CD14-positive monocyte (primary cell): ENCODE measurements at regions not wholly inside any gene's neighbourhood (a gene's known extent, or its start where the extent isn't known, plus 50 kb on each side); places are given as distances from the start of the nearest gene placed in this dataset.

Source experiments
- DNase-seq, 3 donors: peaks; one replicate each; pipeline ENCODE4 v3.0.0-alpha.2; 2011 to 2022
- H2AFZ ChIP-seq: 2 replicates; pipeline ENCODE4 v1.6.0; 2012; ENCODE audit warnings: mild to moderate bottlenecking, low read depth, low read length, inconsistent platforms; ENCODE audit not compliant: insufficient read depth, poor library complexity, severe bottlenecking
- H3K27ac ChIP-seq, 2 donors: 1 replicate in 1 of 2; 2 replicates in 1 of 2; pipeline ENCODE4 v1.5.1; 2012 to 2013; ENCODE audit warnings: low read length in 2 of 2, control low read depth in 1 of 2, inconsistent platforms in 1 of 2, low read depth in 1 of 2, mild to moderate bottlenecking in 1 of 2
- H3K27me3 ChIP-seq, 2 donors: one replicate each; pipeline versions ENCODE4 v1.6.0 to v1.6.1; 2011 to 2013; ENCODE audit warnings: low read length in 2 of 2; ENCODE audit not compliant: control insufficient read depth in 2 of 2, insufficient read depth in 2 of 2
- H3K36me3 ChIP-seq, 2 donors: replicated peaks in 1 of 2; 1 replicate in 1 of 2; 2 replicates in 1 of 2; pipeline versions ENCODE4 v1.5.1 to v1.6.1; 2012 to 2013; ENCODE audit warnings: low read length in 2 of 2, control low read depth in 1 of 2, inconsistent platforms in 1 of 2, mild to moderate bottlenecking in 1 of 2; ENCODE audit not compliant: insufficient read depth in 2 of 2, control insufficient read depth in 1 of 2
- H3K4me1 ChIP-seq, 2 donors: 1 replicate in 1 of 2; 2 replicates in 1 of 2; pipeline versions ENCODE4 v1.5.1 to v1.6.1; 2012 to 2013; ENCODE audit warnings: low read length in 2 of 2, control low read depth in 1 of 2, inconsistent platforms in 1 of 2, mild to moderate bottlenecking in 1 of 2, moderate library complexity in 1 of 2; ENCODE audit not compliant: insufficient read depth in 2 of 2, control insufficient read depth in 1 of 2
- H3K4me2 ChIP-seq: replicated peaks from 2 replicates; pipeline ENCODE3; 2012; ENCODE audit warnings: low read length, moderate library complexity, mild to moderate bottlenecking; ENCODE audit not compliant: poor library complexity, severe bottlenecking; ENCODE audit errors: extremely low read depth
- H3K4me3 ChIP-seq, 3 experiments: fragments of 200-600 bp in 1 of 3; sonication (generic) in 1 of 3; replicated peaks in 1 of 3; 1 replicate in 2 of 3; 2 replicates in 1 of 3; pipeline ENCODE4 v1.5.1; 2011 to 2013; ENCODE audit warnings: low read length in 3 of 3, mild to moderate bottlenecking in 3 of 3, control low read depth in 2 of 3, low read depth in 2 of 3, inconsistent platforms in 1 of 3, moderate library complexity in 1 of 3
- H3K79me2 ChIP-seq: 2 replicates; pipeline ENCODE4 v1.6.0; 2012; ENCODE audit warnings: mild to moderate bottlenecking, control low read depth, inconsistent platforms, low read length, moderate library complexity; ENCODE audit not compliant: insufficient read depth
- H3K9ac ChIP-seq: 2 replicates; pipeline ENCODE4 v1.6.0; 2017; ENCODE audit warnings: low read length, mild to moderate bottlenecking; ENCODE audit not compliant: insufficient read depth, poor library complexity, severe bottlenecking
- H3K9me3 ChIP-seq, 2 donors: replicated peaks in 1 of 2; 1 replicate in 1 of 2; 2 replicates in 1 of 2; pipeline versions ENCODE4 v1.5.1 to v1.6.1; 2012 to 2013; ENCODE audit warnings: low read length in 2 of 2, control low read depth in 1 of 2; ENCODE audit not compliant: control insufficient read depth in 1 of 2, insufficient read depth in 1 of 2
- H4K20me1 ChIP-seq: 2 replicates; pipeline ENCODE4 v1.6.0; 2012; ENCODE audit warnings: mild to moderate bottlenecking, low read length, control low read depth, moderate library complexity; ENCODE audit not compliant: insufficient read depth
- H3K27ac Mint-ChIP-seq, 7 donors: one replicate each; pipeline ENCODE4 v1.8.0; 2020; ENCODE audit warnings: mild to moderate bottlenecking in 7 of 7, mixed read lengths in 7 of 7, moderate library complexity in 6 of 7, inconsistent platforms in 2 of 7
- H3K27me3 Mint-ChIP-seq, 3 donors: one replicate each; pipeline ENCODE4 v1.8.0; 2021 to 2022; ENCODE audit warnings: low read depth in 3 of 3, mild to moderate bottlenecking in 3 of 3, mixed read lengths in 3 of 3, moderate library complexity in 3 of 3, inconsistent platforms in 1 of 3
- H3K36me3 Mint-ChIP-seq, 2 donors: one replicate each; pipeline ENCODE4 v1.8.0; 2020; ENCODE audit warnings: mixed read lengths in 2 of 2, inconsistent platforms in 1 of 2, mild to moderate bottlenecking in 1 of 2
- H3K4me1 Mint-ChIP-seq: one replicate; pipeline ENCODE4 v1.8.0; 2020; ENCODE audit warnings: mild to moderate bottlenecking, mixed read lengths
- H3K4me3 Mint-ChIP-seq, 2 donors: one replicate each; pipeline ENCODE4 v1.8.0; 2020; ENCODE audit warnings: mild to moderate bottlenecking in 2 of 2, mixed read lengths in 2 of 2, moderate library complexity in 1 of 2
- H3K9me3 Mint-ChIP-seq, 7 donors: one replicate each; pipeline ENCODE4 v1.8.0; 2020 to 2022; ENCODE audit warnings: mixed read lengths in 7 of 7, mild to moderate bottlenecking in 6 of 7, moderate library complexity in 6 of 7, inconsistent platforms in 2 of 7
- WGBS: methylation state at CpG from one replicate; pipeline ENCODE4 v1.1.5; 2013; ENCODE audit warnings: missing lambda C conversion rate; ENCODE audit not compliant: insufficient coverage; 5-methylcytosine and 5-hydroxymethylcytosine counted together
- intact Hi-C, 2 donors: fragments of 100-400 bp; cut with micrococcal nuclease; formaldehyde crosslinking; loops; one replicate each; pipeline versions ENCODE4 v1.15.0 to v1.15.1; 2023
- TF ChIP-seq, protein P1 (sequence below): fragments of 200-600 bp; IDR thresholded peaks from one replicate; pipeline ENCODE4 v1.8.0; 2022; ENCODE audit warnings: antibody characterized with exemption, mild to moderate bottlenecking

DNA sequence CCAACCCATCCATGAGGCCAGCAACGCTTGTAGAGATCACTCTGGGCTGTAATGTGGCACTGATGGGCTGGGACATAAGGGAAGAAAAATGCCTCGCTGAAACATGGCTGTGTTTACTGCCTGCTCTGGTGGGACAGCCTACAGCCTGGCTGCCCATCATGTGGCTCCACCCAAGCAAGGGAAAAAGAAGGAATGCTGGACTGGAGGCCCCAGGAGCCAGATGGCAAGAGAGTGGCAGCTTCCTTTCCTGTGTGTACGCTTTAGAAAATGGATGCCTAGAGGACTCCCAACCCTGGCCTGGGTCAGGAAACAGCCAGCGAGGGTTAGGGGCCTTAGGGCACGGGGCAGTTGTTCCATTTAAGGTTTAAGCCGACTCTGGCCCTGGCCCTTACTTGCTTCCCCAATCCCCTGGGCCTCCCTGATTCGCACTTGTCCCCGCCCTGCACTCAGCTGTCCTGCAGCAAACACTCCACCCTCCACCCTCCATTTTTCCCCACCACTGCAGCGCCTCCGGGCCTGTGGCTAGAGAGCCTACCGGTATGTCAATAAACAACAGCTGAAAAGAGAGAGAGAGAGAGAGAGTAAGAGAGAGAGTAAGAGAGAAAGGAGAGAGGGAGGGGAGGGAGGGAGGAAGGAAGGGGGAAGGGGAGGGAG lies 819.4 kb downstream of the SEMA5A start:
- no peaks in the 10 kb centered on the region for H3K4me1 Mint-ChIP-seq
- no peak overlapping the region for H3K27ac Mint-ChIP-seq
- 88% methylated on average over 7 of the region's 11 CpGs for WGBS

DNA sequence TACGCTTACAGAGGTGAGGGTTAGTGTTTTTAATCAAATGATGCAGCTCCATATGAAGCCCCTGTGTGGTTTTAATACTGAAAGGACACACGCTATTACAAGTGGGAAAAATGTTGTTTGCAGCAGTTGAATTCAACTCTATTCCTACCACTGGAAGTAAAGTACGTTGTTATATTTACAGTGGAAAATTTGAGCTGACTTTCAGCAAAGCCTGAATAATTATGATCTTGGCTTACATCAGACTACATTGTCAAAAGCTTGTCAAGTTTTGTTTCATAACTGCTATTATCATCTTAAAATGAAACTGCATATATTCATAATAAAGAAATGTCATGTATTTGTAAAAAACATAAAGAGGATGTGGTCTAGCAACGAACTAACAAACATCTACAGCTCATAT lies 818.5 kb downstream of the SEMA5A start:
- no CpG with 5 or more reads among the region's 4 CpGs for WGBS
- Mint-ChIP-seq H3K27me3 (no peaks in the 10 kb centered on the region), H3K27ac (no peak overlapping the region), H3K36me3 (no peaks in the 10 kb centered on the region), H3K4me1 (no peaks in the 10 kb centered on the region), H3K9me3 (peaks cover 0 to 18% (median 10%) of the 10 kb centered on the region in 7 donors), H3K4me3 (no peak overlapping the region)
- Histone ChIP-seq H3K27ac (no peak overlapping the region), H3K9ac (no peak overlapping the region), H3K36me3 (no peaks in the 10 kb centered on the region), H3K9me3 (peaks cover 0 to 15% of the 10 kb centered on the region in 2 donors), H3K27me3 (no peaks in the 10 kb centered on the region), H3K4me1 (no peaks in the 10 kb centered on the region), H2AFZ (no peak overlapping the region), H3K4me3 (no peak overlapping the region), H4K20me1 (no peaks in the 10 kb centered on the region), H3K4me2 (no peak overlapping the region), H3K79me2 (no peaks in the 10 kb centered on the region)
- intact Hi-C loops: no loop called here
- DNase-seq: no peak
- TF ChIP-seq, protein P1, sequence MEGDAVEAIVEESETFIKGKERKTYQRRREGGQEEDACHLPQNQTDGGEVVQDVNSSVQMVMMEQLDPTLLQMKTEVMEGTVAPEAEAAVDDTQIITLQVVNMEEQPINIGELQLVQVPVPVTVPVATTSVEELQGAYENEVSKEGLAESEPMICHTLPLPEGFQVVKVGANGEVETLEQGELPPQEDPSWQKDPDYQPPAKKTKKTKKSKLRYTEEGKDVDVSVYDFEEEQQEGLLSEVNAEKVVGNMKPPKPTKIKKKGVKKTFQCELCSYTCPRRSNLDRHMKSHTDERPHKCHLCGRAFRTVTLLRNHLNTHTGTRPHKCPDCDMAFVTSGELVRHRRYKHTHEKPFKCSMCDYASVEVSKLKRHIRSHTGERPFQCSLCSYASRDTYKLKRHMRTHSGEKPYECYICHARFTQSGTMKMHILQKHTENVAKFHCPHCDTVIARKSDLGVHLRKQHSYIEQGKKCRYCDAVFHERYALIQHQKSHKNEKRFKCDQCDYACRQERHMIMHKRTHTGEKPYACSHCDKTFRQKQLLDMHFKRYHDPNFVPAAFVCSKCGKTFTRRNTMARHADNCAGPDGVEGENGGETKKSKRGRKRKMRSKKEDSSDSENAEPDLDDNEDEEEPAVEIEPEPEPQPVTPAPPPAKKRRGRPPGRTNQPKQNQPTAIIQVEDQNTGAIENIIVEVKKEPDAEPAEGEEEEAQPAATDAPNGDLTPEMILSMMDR: no peak

More for the DNA sequence above, 819.4 kb downstream of the SEMA5A start:
- no peaks in the 10 kb centered on the region for H3K27me3 ChIP-seq
- H3K4me1 ChIP-seq: no peaks in the 10 kb centered on the region
- peaks cover 0 to 14% (median 8%) of the 10 kb centered on the region in 7 donors for H3K9me3 Mint-ChIP-seq
- intact Hi-C loops: no loop called here
- H3K4me3 ChIP-seq: no peak overlapping the region
- no peak for DNase-seq
- H3K27me3 Mint-ChIP-seq: no peaks in the 10 kb centered on the region
- H3K79me2 ChIP-seq: no peaks in the 10 kb centered on the region
- H2AFZ ChIP-seq: no peak overlapping the region
- TF ChIP-seq, protein P1: no peak
- peaks cover 0 to 14% of the 10 kb centered on the region in 2 donors for H3K9me3 ChIP-seq
- no peak overlapping the region for H3K4me2 ChIP-seq
- H3K4me3 Mint-ChIP-seq: no peak overlapping the region
- H4K20me1 ChIP-seq: no peaks in the 10 kb centered on the region
- no peak overlapping the region for H3K27ac ChIP-seq
- H3K36me3 ChIP-seq: no peaks in the 10 kb centered on the region
- no peaks in the 10 kb centered on the region for H3K36me3 Mint-ChIP-seq
- no peak overlapping the region for H3K9ac ChIP-seq
